CD4-positive, alpha-beta T cell treated with Interleukin-12 subunit alpha and Interleukin-12 subunit beta, for 1 hour (primary cell): ENCODE measurements at regions not wholly inside any gene's neighbourhood (a gene's known extent, or its start where the extent isn't known, plus 50 kb on each side); places are given as distances from the start of the nearest gene placed in this dataset.
"Not testable (repeated sequence)": the region's sequence is repeated elsewhere in the genome, so short reads cannot be mapped to it uniquely, and the experiment has no call there.

Experiments
- DNase-seq: peaks from one replicate; pipeline ENCODE4 v3.0.0-alpha.2; 2020

- no peak for DNase-seq
These were observed 841.0 kb downstream of the FRK start for GRCh38 chr6:115219645-115220044.

- no peak for DNase-seq
These were observed 843.9 kb downstream of the FRK start for GRCh38 chr6:115216835-115217234.

- no peak for DNase-seq
These were observed 846.4 kb downstream of the FRK start for GRCh38 chr6:115214283-115214682.

GRCh38 chr6:115203381-115203780 is 857.3 kb downstream of the FRK start:
- no peak for DNase-seq

GRCh38 chr6:115194981-115195638 is 852.3 kb upstream of the HS3ST5 start:
- no peak for DNase-seq

GRCh38 chr6:115191989-115192388 is 849.2 kb upstream of the HS3ST5 start:
- DNase-seq = no peak

- DNase-seq = no peak
These were observed 847.7 kb upstream of the HS3ST5 start for GRCh38 chr6:115190534-115190933.

- DNase-seq = not testable (repeated sequence)
These were observed 832.6 kb upstream of the HS3ST5 start for GRCh38 chr6:115175456-115175855.

GRCh38 chr6:115165912-115166311 is 823.1 kb upstream of the HS3ST5 start:
- not testable (repeated sequence) for DNase-seq

- no peak for DNase-seq
These were observed 816.9 kb upstream of the HS3ST5 start for GRCh38 chr6:115159733-115160132.

GRCh38 chr6:115137910-115138309 is 795.1 kb upstream of the HS3ST5 start:
- DNase-seq = no peak

GRCh38 chr6:115133790-115134189 is 791.0 kb upstream of the HS3ST5 start:
- no peak for DNase-seq

- DNase-seq = no peak
These were observed 789.1 kb upstream of the HS3ST5 start for GRCh38 chr6:115131709-115132490.

- DNase-seq = not testable (repeated sequence)
These were observed 778.7 kb upstream of the HS3ST5 start for GRCh38 chr6:115121513-115121912.

GRCh38 chr6:115120391-115120790 is 777.6 kb upstream of the HS3ST5 start:
- DNase-seq = no peak

GRCh38 chr6:115091461-115091860 is 748.6 kb upstream of the HS3ST5 start:
- no peak for DNase-seq

GRCh38 chr6:115078555-115078954 is 735.7 kb upstream of the HS3ST5 start:
- no peak for DNase-seq

- DNase-seq = no peak
These were observed 729.1 kb upstream of the HS3ST5 start for GRCh38 chr6:115071962-115072361.

- DNase-seq = no peak
These were observed 725.0 kb upstream of the HS3ST5 start for GRCh38 chr6:115067690-115068447.

- DNase-seq = no peak
These were observed 721.9 kb upstream of the HS3ST5 start for GRCh38 chr6:115064680-115065079.

GRCh38 chr6:115060581-115060980 is 717.8 kb upstream of the HS3ST5 start:
- DNase-seq = no peak

GRCh38 chr6:115058414-115059211 is 715.8 kb upstream of the HS3ST5 start:
- no peak for DNase-seq

- no peak for DNase-seq
These were observed 712.8 kb upstream of the HS3ST5 start for GRCh38 chr6:115055579-115055978.
